Stomach (tissue), 4 donors: ENCODE measurements at regions not wholly inside any gene's neighbourhood (a gene's known extent, or its start where the extent isn't known, plus 50 kb on each side); places are given as distances from the start of the nearest gene placed in this dataset.

Experiments used
- POLR2A ChIP-seq, 4 donors: fragments of 450-650 bp; IDR thresholded peaks; one replicate each; pipeline ENCODE4 v1.6.1; 2016; ENCODE audit warnings: antibody characterized with exemption in 4 of 4, control low read depth in 2 of 4, mild to moderate bottlenecking in 1 of 4, moderate library complexity in 1 of 4
- TF ChIP-seq, protein P1 (sequence below), 7 experiments: fragments of 450-650 bp in 4 of 7; fragments of 200-600 bp in 3 of 7; sonication (generic) in 3 of 7; IDR thresholded peaks; one replicate each; pipeline ENCODE4 v1.5.1; 2016 to 2019; ENCODE audit warnings: antibody characterized with exemption in 7 of 7, control low read depth in 2 of 7, mild to moderate bottlenecking in 1 of 7

DNA sequence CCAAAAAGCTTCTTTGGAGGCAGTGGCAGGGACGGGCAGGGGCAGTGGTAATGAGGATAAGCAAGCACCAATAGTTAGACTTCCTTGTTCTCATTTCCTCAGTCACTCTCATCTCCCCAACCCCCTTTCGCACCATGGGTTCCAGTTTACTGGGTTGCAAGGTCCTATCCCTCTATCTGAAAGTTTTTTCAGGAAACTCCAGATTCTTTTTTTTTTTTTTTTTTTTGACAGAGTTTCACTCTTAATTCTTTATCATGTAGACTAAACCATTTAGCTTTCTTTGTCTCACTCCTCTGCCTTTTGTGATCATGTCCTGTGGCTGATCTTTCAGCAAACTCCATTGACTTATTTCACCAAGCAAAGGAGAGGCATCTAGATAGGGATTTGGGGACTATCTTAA lies 51.4 kb upstream of the GMDS start:
- TF ChIP-seq, protein P1, sequence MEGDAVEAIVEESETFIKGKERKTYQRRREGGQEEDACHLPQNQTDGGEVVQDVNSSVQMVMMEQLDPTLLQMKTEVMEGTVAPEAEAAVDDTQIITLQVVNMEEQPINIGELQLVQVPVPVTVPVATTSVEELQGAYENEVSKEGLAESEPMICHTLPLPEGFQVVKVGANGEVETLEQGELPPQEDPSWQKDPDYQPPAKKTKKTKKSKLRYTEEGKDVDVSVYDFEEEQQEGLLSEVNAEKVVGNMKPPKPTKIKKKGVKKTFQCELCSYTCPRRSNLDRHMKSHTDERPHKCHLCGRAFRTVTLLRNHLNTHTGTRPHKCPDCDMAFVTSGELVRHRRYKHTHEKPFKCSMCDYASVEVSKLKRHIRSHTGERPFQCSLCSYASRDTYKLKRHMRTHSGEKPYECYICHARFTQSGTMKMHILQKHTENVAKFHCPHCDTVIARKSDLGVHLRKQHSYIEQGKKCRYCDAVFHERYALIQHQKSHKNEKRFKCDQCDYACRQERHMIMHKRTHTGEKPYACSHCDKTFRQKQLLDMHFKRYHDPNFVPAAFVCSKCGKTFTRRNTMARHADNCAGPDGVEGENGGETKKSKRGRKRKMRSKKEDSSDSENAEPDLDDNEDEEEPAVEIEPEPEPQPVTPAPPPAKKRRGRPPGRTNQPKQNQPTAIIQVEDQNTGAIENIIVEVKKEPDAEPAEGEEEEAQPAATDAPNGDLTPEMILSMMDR (IDR thresholded peaks at IDR 0.05), result no peak
- TF ChIP-seq POLR2A (IDR thresholded peaks at IDR 0.05), result no peak
